Transverse colon (tissue), 4 donors: ENCODE measurements at regions not wholly inside any gene's neighbourhood (a gene's known extent, or its start where the extent isn't known, plus 50 kb on each side); places are given as distances from the start of the nearest gene placed in this dataset.
"Not testable (repeated sequence)": the region's sequence is repeated elsewhere in the genome, so short reads cannot be mapped to it uniquely, and the experiment has no call there.

Source experiments
- CTCF ChIP-seq, 5 experiments: fragments of 200-600 bp in 3 of 5; fragments of 450-650 bp in 2 of 5; sonication (generic) in 3 of 5; IDR thresholded peaks; 1 replicate in 2 of 5; 2 replicates in 3 of 5; pipeline ENCODE4 v1.5.1; 2016 to 2017; ENCODE audit warnings: antibody characterized with exemption in 5 of 5, inconsistent platforms in 3 of 5, mild to moderate bottlenecking in 2 of 5, moderate library complexity in 1 of 5
- EP300 ChIP-seq: sonication (generic); formaldehyde crosslinking; IDR thresholded peaks from one replicate; pipeline ENCODE4 v1.6.1; 2017; ENCODE audit warnings: antibody characterized with exemption, low read depth
- POLR2A ChIP-seq: fragments of 450-650 bp; IDR thresholded peaks from one replicate; pipeline ENCODE4 v1.6.1; 2016; ENCODE audit warnings: antibody characterized with exemption, mild to moderate bottlenecking, moderate library complexity
- POLR2AphosphoS5 ChIP-seq, 3 donors: sonication (generic); formaldehyde crosslinking; IDR thresholded peaks; one replicate each; pipeline ENCODE4 v1.6.1; 2016; ENCODE audit warnings: antibody characterized with exemption in 3 of 3

- not testable (repeated sequence) for TF ChIP-seq CTCF (IDR thresholded peaks at IDR 0.05); POLR2A; POLR2AphosphoS5 (IDR thresholded peaks at IDR 0.05); EP300
Measured at GRCh38 chr10:80728354-80728753, 190.7 kb downstream of the SH2D4B start.
